NCI-H2107 (cell line): ENCODE measurements at regions not wholly inside any gene's neighbourhood (a gene's known extent, or its start where the extent isn't known, plus 50 kb on each side); places are given as distances from the start of the nearest gene placed in this dataset.

Experiments
- DNase-seq: peaks from one replicate; lab custom pipeline; 2025; lab: John Stamatoyannopoulos, UW

- no peak for DNase-seq
These were observed 199.8 kb downstream of the RBM19 start for GRCh38 chr12:113766131-113766878.

- no peak for DNase-seq
These were observed 201.5 kb downstream of the RBM19 start for GRCh38 chr12:113764661-113765060.

- DNase-seq: no peak
These were observed 203.0 kb downstream of the RBM19 start for GRCh38 chr12:113762882-113763816.

GRCh38 chr12:113762155-113762881 is 203.8 kb downstream of the RBM19 start:
- DNase-seq: no peak

GRCh38 chr12:113759135-113759534 is 207.0 kb downstream of the RBM19 start:
- DNase-seq: no peak

- no peak for DNase-seq
These were observed 207.8 kb downstream of the RBM19 start for GRCh38 chr12:113758165-113758924.

GRCh38 chr12:113757221-113758002 is 208.7 kb downstream of the RBM19 start:
- DNase-seq: peak; percentile 70

GRCh38 chr12:113756609-113757008 is 209.5 kb downstream of the RBM19 start:
- DNase-seq: no peak

- no peak for DNase-seq
These were observed 211.0 kb downstream of the RBM19 start for GRCh38 chr12:113755098-113755497.

GRCh38 chr12:113751513-113751912 is 214.6 kb downstream of the RBM19 start:
- DNase-seq: no peak

GRCh38 chr12:113749433-113749815 is 216.7 kb downstream of the RBM19 start:
- no peak for DNase-seq

- no peak for DNase-seq
These were observed 217.3 kb downstream of the RBM19 start for GRCh38 chr12:113748707-113749432.

GRCh38 chr12:113747017-113747416 is 219.1 kb downstream of the RBM19 start:
- peak; percentile 21 for DNase-seq

GRCh38 chr12:113744802-113745395 is 221.2 kb downstream of the RBM19 start:
- no peak for DNase-seq

GRCh38 chr12:113742801-113743200 is 223.3 kb downstream of the RBM19 start:
- no peak for DNase-seq

GRCh38 chr12:113740699-113741098 is 225.4 kb downstream of the RBM19 start:
- no peak for DNase-seq

- DNase-seq: no peak
These were observed 231.0 kb downstream of the RBM19 start for GRCh38 chr12:113735131-113735530.

- DNase-seq: no peak
These were observed 231.6 kb downstream of the RBM19 start for GRCh38 chr12:113734503-113734902.

GRCh38 chr12:113732916-113733315 is 233.2 kb downstream of the RBM19 start:
- no peak for DNase-seq

GRCh38 chr12:113727651-113728061 is 238.5 kb downstream of the RBM19 start:
- DNase-seq: no peak
